IMR-90 (cell line): ENCODE measurements at regions not wholly inside any gene's neighbourhood (a gene's known extent, or its start where the extent isn't known, plus 50 kb on each side); places are given as distances from the start of the nearest gene placed in this dataset.

Source experiments
- BHLHE40 ChIP-seq: fragments of 150-350 bp; IDR thresholded peaks from 2 replicates; pipeline ENCODE4 v1.6.1; 2016; ENCODE audit warnings: mild to moderate bottlenecking, low read depth, low read length
- CEBPB ChIP-seq: IDR thresholded peaks from 2 replicates; pipeline ENCODE4 v1.6.1; 2012; ENCODE audit warnings: low read depth, low read length, improper control_type of control experiment
- FOS ChIP-seq: fragments of 150-350 bp; IDR thresholded peaks from 2 replicates; pipeline ENCODE4 v1.6.1; 2016; ENCODE audit warnings: low read depth, low read length
- MAFK ChIP-seq: IDR thresholded peaks from 2 replicates; pipeline ENCODE4 v1.6.1; 2012; ENCODE audit warnings: low read depth, low read length, improper control_type of control experiment
- MAZ ChIP-seq: IDR thresholded peaks from 2 replicates; pipeline ENCODE4 v1.6.1; 2012; ENCODE audit warnings: low read depth, mild to moderate bottlenecking, low read length, improper control_type of control experiment, moderate library complexity, borderline replicate concordance
- MXI1 ChIP-seq: IDR thresholded peaks from 2 replicates; pipeline ENCODE4 v1.6.1; 2012; ENCODE audit warnings: low read depth, mild to moderate bottlenecking, low read length, moderate library complexity, borderline replicate concordance
- POLR2A ChIP-seq: IDR thresholded peaks from 2 replicates; pipeline ENCODE4 v1.6.1; 2012; ENCODE audit warnings: mild to moderate bottlenecking, low read depth, low read length
- RAD21 ChIP-seq: IDR thresholded peaks from 2 replicates; pipeline ENCODE4 v1.6.1; 2012; ENCODE audit warnings: low read length, improper control_type of control experiment
- RFX5 ChIP-seq: IDR thresholded peaks from 2 replicates; pipeline ENCODE4 v1.8.0; 2012; ENCODE audit warnings: low read depth, mild to moderate bottlenecking, low read length, moderate library complexity
- SMC3 ChIP-seq: fragments of 150-350 bp; IDR thresholded peaks from 2 replicates; pipeline ENCODE4 v1.6.1; 2016; ENCODE audit warnings: low read depth, mild to moderate bottlenecking, antibody characterized with exemption, low read length, moderate library complexity
- TF ChIP-seq, protein P1 (sequence below): conservative IDR thresholded peaks from 2 replicates; pipeline ENCODE4 v1.5.1; 2012; ENCODE audit warnings: mild to moderate bottlenecking, low read depth, low read length, improper control_type of control experiment
- TF ChIP-seq, protein P2 (sequence below): fragments of 150-350 bp; IDR thresholded peaks from 2 replicates; pipeline ENCODE4 v1.6.1; 2017; ENCODE audit warnings: mild to moderate bottlenecking, antibody characterized with exemption, low read length, low read depth

DNA sequence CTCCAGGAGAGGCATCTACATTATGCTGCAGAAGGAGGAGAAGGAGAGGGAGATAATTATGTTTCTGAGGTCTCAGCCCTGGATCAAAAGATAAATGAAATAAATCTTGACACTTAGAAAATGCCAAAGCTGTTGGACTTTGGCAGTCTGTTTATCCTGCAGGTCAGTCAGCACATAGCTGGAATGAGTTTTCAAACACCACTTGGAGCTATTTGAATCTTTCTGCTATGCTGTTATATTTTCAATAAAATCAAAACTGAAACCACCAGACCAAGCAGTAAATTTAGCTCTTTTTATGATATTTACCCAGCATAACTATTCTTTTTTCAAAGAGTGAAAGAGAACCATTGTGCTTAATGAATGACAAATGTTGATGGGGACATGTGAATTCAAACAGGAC lies 505.1 kb upstream of the ITGA1 start:
- TF ChIP-seq, protein P1, sequence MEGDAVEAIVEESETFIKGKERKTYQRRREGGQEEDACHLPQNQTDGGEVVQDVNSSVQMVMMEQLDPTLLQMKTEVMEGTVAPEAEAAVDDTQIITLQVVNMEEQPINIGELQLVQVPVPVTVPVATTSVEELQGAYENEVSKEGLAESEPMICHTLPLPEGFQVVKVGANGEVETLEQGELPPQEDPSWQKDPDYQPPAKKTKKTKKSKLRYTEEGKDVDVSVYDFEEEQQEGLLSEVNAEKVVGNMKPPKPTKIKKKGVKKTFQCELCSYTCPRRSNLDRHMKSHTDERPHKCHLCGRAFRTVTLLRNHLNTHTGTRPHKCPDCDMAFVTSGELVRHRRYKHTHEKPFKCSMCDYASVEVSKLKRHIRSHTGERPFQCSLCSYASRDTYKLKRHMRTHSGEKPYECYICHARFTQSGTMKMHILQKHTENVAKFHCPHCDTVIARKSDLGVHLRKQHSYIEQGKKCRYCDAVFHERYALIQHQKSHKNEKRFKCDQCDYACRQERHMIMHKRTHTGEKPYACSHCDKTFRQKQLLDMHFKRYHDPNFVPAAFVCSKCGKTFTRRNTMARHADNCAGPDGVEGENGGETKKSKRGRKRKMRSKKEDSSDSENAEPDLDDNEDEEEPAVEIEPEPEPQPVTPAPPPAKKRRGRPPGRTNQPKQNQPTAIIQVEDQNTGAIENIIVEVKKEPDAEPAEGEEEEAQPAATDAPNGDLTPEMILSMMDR = no peak
- TF ChIP-seq MXI1 (no peak), FOS (no peak), POLR2A (no peak), RFX5 (no peak), MAZ (no peak), RAD21 (no peak), BHLHE40 (no peak), CEBPB (no peak), MAFK (no peak), SMC3 (no peak)
- TF ChIP-seq, protein P2, sequence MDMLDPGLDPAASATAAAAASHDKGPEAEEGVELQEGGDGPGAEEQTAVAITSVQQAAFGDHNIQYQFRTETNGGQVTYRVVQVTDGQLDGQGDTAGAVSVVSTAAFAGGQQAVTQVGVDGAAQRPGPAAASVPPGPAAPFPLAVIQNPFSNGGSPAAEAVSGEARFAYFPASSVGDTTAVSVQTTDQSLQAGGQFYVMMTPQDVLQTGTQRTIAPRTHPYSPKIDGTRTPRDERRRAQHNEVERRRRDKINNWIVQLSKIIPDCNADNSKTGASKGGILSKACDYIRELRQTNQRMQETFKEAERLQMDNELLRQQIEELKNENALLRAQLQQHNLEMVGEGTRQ = no peak
